Ectodermal cell (in vitro differentiated cells): ENCODE measurements at regions not wholly inside any gene's neighbourhood (a gene's known extent, or its start where the extent isn't known, plus 50 kb on each side); places are given as distances from the start of the nearest gene placed in this dataset.
"Not testable (repeated sequence)": the region's sequence is repeated elsewhere in the genome, so short reads cannot be mapped to it uniquely, and the experiment has no call there.

ENCODE experiments used
- H3K27ac ChIP-seq: 2 replicates; pipeline ENCODE4 v1.7.0; 2013; ENCODE audit warnings: mild to moderate bottlenecking, low read depth, low read length; ENCODE audit not compliant: insufficient read depth, poor library complexity, severe bottlenecking
- H3K27me3 ChIP-seq: 2 replicates; pipeline ENCODE4 v1.7.0; 2013; ENCODE audit warnings: mild to moderate bottlenecking, low read length; ENCODE audit not compliant: insufficient read depth, control insufficient read depth, poor library complexity, severe bottlenecking
- H3K36me3 ChIP-seq: one replicate; pipeline ENCODE4 v1.7.0; 2013; ENCODE audit warnings: low read length; ENCODE audit not compliant: control insufficient read depth, insufficient read depth
- H3K4me1 ChIP-seq: one replicate; pipeline ENCODE4 v1.7.0; 2013; ENCODE audit warnings: low read length; ENCODE audit not compliant: control insufficient read depth, insufficient read depth
- H3K4me3 ChIP-seq: 2 replicates; pipeline ENCODE4 v1.7.0; 2013; ENCODE audit warnings: low read depth, low read length, control low read depth; ENCODE audit not compliant: insufficient read depth
- H3K9me3 ChIP-seq: 2 replicates; pipeline ENCODE4 v1.7.0; 2013; ENCODE audit warnings: mild to moderate bottlenecking, low read length, moderate library complexity; ENCODE audit not compliant: control insufficient read depth
- WGBS, 2 experiments: methylation state at CpG; one replicate each; pipeline ENCODE4 v1.1.7; 2013; ENCODE audit warnings: missing lambda C conversion rate in 2 of 2; 5-methylcytosine and 5-hydroxymethylcytosine counted together

DNA sequence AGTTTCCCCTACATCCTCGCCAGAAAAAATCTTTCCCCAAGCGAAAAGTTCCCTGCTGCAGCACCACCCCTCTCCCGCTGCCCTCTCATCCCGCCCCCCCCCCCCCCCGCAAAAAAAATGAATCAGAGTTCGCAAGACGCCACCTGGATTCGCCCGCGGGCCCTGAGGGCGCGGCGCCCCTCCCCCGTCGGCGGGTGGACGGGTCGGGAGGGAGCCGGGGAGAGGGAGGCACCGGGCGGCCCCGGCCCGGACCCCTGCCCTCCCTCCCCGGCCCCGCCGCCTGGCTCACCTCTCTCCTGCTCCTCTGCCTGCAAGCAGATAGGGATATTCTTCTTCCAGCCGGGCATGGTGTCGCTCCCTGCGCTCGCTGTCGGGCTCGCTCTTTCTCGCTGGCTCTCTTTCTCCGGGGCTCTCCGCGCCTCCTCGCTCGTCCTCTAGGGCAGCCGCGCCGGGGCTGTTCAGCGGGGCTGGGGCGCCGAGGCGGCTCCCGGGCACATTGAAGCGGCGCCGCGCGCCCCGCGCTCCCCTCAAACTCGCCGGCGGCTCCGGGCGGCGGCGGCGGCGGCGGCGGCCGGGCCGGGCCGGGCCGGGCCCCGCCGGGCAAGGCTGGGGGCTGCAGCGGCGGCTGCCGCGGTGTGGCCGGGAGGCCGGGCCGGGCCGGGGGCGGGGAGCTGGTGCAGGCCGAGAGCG lies 200.3 kb upstream of the CAND1 start:
- peaks cover 9% of the 10 kb centered on the region for H3K4me1 ChIP-seq
- no peaks in the 10 kb centered on the region for H3K9me3 ChIP-seq
- peak overlapping the region; percentile 72 for H3K4me3 ChIP-seq
- peaks cover 7% of the 10 kb centered on the region for H3K27me3 ChIP-seq
- WGBS, 2 experiments: 0% methylated on average over 76 to 80 of the region's 81 CpGs
- no peaks in the 10 kb centered on the region for H3K36me3 ChIP-seq
- peak overlapping the region; percentile 51 for H3K27ac ChIP-seq

DNA sequence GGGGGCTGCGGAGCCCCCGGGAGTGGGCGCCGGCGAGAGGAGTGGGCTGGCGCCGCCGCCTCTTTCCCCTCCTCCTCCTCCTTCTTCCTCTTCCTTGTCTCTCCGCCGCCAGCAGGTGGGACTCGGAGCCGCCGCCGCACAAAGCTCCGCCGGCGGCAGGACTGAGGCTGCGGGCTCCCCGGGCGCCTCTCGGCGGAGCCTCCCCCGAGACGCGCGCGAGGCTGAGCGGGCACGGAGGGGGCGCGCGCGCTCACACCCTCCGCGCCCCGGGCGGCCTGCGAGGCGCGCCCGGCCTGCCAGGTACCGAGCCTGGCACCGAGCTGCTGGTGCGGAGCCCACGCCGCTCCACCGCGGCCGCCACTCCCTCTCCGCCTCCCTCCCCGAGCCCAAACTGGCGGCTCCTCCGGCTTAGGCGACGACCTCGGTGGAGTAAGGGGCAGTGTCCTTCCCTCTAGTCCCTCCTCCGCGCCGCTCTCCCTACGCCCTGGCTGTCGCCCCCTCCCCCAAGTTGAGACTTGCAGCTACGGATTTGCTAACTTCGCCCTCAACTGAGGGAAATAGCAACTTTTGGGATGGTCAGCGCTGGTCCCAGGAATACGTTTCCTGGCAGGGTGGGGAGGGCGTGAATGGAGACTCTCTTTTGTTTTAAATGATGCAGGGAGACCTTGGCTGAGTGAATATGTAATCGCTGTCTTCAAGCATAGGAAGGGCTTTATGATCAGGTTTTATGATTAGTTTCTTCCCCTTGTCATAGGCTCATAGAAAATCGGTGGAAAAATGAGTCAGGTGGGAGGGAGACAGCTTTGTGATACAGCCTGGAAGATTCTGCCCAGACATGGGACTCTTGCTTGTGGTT lies 199.5 kb upstream of the CAND1 start:
- H3K4me3 ChIP-seq: peak overlapping the region; percentile 72
- no peaks in the 10 kb centered on the region for H3K9me3 ChIP-seq
- 0% methylated on average over 68 of the region's 68 CpGs for WGBS, 2 experiments
- H3K4me1 ChIP-seq: peaks cover 9% of the 10 kb centered on the region
- peaks cover 7% of the 10 kb centered on the region for H3K27me3 ChIP-seq
- no peak overlapping the region for H3K27ac ChIP-seq
- no peaks in the 10 kb centered on the region for H3K36me3 ChIP-seq

DNA sequence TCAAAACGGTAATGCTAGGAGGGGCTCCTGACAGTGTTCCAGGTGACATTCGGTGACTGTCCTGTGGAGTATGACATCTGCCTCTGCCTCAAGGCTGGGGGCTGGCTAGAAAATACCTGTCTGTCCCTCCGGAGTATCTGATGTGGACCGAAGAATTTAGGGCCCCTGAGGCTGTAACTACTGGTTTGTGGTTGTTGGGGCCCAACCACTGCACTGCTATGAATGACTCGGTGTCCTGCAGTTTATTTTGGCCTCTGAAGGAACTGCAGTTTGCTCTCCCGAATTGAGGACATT lies 198.9 kb upstream of the CAND1 start:
- H3K27me3 ChIP-seq: peaks cover 7% of the 10 kb centered on the region

DNA sequence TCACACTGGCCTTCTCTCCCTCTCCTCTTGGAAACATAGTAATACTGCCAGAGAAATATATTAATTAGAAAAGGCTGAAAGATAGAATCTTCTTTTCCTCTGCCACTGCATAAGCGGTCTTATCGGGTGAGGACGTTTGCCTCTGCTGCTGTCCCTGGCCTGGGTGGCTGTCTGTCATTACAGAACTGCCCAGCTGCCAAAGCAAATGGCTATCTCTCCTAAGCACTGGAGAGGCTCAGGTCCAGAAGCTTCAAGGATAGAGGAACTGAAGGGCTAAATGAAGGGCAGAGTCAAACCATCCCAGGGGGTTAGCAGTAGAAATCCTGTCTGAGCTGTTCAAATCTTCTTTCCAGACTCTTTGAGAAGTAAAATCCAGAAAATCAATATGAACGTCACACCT lies 198.6 kb upstream of the CAND1 start:
- Histone ChIP-seq H3K27me3 (peaks cover 7% of the 10 kb centered on the region), H3K4me1 (peaks cover 9% of the 10 kb centered on the region), H3K9me3 (no peaks in the 10 kb centered on the region), H3K36me3 (no peaks in the 10 kb centered on the region), H3K27ac (no peak overlapping the region), H3K4me3 (no peak overlapping the region)
- WGBS, 2 experiments: 78 to 79% methylated on average over 4 of the region's 4 CpGs

More for the DNA sequence above, 198.9 kb upstream of the CAND1 start:
- H3K36me3 ChIP-seq: no peaks in the 10 kb centered on the region
- H3K27ac ChIP-seq: no peak overlapping the region
- H3K4me3 ChIP-seq: peak overlapping the region; percentile 72
- H3K4me1 ChIP-seq: peaks cover 9% of the 10 kb centered on the region
- no peaks in the 10 kb centered on the region for H3K9me3 ChIP-seq
- WGBS, 2 experiments: 52 to 57% methylated on average over 6 of the region's 6 CpGs

DNA sequence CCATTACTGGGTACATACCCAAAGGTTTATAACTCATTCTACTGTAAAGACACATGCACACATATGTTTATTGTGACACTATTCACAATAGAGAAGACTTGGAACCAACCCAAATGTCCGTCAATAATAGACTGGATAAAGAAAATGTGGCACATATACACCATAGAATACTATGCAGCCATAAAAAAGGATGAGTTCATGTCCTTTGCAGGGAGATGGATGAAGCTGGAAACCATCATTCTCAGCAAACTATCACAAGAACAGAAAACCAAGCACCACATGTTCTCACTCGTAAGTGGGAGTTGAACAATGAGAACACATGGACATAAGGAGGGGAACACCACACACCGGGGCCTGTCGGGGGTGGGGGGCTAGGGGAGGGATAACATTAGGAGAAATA lies 196.9 kb upstream of the CAND1 start:
- not testable (repeated sequence) for H3K36me3 ChIP-seq, H3K27ac ChIP-seq, H3K4me3 ChIP-seq, H3K27me3 ChIP-seq, H3K9me3 ChIP-seq, H3K4me1 ChIP-seq
- 92 to 96% methylated on average over 3 to 4 of the region's 4 CpGs for WGBS, 2 experiments

DNA sequence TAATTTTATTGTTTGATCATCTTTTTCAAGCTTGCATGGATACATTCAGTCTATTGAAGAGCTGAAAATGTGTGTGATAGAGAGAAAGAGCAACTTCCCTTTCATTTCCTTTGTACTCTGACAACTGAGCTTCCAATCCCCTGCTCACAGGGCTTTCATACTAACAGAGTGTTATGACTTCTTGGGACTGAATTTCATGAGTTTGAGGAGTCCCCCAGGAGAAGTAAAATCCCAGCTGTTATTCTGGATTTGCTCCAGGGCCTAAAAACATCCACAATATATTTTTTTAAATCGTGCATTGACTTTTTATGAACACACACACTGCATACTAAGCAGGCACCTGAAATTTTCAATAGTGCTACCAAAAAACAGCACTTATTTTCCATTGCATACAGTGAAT lies 195.8 kb upstream of the CAND1 start:
- WGBS, 2 experiments: 79 to 82% methylated on average over 1 of the region's 1 CpG
- Histone ChIP-seq H3K27ac (no peak overlapping the region), H3K9me3 (no peaks in the 10 kb centered on the region), H3K4me1 (no peaks in the 10 kb centered on the region), H3K4me3 (no peak overlapping the region), H3K27me3 (peaks cover 7% of the 10 kb centered on the region), H3K36me3 (no peaks in the 10 kb centered on the region)

DNA sequence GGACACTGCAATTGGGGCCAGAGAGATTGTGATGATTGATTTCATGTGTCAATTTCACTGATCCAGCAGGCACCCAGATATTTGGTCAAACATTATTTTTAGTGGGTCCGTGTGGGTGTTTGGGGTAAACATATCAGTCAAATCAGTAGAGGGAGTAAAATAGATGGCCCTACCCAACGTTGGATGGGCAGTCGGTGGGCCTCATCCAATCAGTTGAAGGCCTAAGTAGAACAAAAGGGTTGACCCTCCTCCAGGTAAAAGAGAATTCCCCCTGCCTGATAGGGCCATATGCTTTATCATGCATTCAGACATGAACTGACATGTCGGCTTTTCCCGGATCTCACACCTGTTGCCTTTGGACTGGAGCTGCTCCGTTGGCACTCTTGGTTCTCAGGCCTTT lies 195.1 kb upstream of the CAND1 start:
- no peaks in the 10 kb centered on the region for H3K9me3 ChIP-seq
- H3K4me3 ChIP-seq: no peak overlapping the region
- no peak overlapping the region for H3K27ac ChIP-seq
- 95% methylated on average over 6 of the region's 6 CpGs for WGBS, 2 experiments
- no peaks in the 10 kb centered on the region for H3K36me3 ChIP-seq
- no peaks in the 10 kb centered on the region for H3K4me1 ChIP-seq
- peaks cover 7% of the 10 kb centered on the region for H3K27me3 ChIP-seq

DNA sequence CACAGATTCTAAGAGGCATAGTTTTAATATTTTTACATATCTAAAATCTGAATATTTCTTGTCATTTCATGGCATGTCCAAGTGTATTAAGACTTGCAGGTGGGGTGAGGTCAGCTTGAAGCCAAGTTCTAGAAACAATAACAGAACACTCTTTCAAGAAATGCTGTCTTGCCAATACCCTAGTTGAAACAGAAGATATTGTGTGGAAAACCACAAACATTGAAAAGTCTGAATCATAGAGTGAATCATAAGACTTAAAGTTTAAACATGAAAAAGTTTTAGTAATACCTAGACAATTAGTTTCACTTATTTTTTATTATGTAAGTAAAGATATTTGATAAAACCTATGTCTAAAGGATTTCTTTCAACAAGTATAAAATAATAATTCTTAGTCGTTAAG lies 191.5 kb upstream of the CAND1 start:
- H3K9me3 ChIP-seq: no peaks in the 10 kb centered on the region
- no peaks in the 10 kb centered on the region for H3K27me3 ChIP-seq
- H3K4me1 ChIP-seq: no peaks in the 10 kb centered on the region
- no peak overlapping the region for H3K4me3 ChIP-seq
- no peak overlapping the region for H3K27ac ChIP-seq
- WGBS, 2 experiments: 86% methylated on average over 1 of the region's 1 CpG; no CpG with 5 or more reads in 1 of the 2 experiments
- no peaks in the 10 kb centered on the region for H3K36me3 ChIP-seq

DNA sequence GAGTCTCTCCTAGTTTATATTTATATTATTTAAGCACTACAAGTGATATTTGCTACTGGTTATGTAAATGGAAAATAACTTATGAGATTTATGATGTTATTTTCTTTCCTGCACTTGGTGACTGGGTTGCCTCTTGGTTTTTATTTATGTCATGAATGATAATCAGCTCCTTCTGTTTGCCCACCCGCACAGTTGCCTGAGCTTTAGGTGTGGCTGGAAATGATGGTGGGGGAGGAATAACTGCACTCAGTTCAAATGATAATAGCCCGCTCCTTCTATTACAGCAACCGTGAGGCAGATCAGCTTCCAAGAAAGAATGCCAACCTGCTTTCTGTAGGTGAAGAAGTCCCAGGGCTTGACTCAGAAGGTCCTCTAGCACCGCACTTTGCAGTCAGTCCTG lies 190.2 kb upstream of the CAND1 start:
- H3K9me3 ChIP-seq: no peaks in the 10 kb centered on the region
- H3K4me3 ChIP-seq: no peak overlapping the region
- no peak overlapping the region for H3K27ac ChIP-seq
- H3K27me3 ChIP-seq: no peaks in the 10 kb centered on the region
- no peaks in the 10 kb centered on the region for H3K36me3 ChIP-seq
- no peaks in the 10 kb centered on the region for H3K4me1 ChIP-seq
- 81 to 88% methylated on average over 4 of the region's 4 CpGs for WGBS, 2 experiments

DNA sequence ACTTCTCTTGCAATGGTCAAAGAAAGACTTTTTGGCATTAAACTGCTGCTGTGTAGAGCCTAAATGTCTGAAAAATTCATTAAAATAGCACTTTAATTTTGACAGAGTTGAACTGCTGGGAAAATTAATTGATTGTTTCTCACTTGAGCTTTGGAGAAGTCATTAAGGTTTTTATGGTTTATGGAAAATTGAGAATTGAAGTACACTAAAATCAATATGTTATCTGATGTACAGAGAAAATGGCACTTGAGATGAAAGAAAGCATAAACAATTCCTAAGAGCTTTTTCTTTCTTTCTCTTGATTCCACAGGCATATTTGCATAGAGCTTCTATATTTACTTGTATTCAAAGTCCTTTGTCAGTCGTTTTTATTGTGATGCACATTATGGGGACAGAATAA lies 188.5 kb upstream of the CAND1 start:
- WGBS, 2 experiments: no CpG with 5 or more reads among the region's 1 CpG
- no peak overlapping the region for H3K27ac ChIP-seq
- H3K36me3 ChIP-seq: no peaks in the 10 kb centered on the region
- H3K4me3 ChIP-seq: no peak overlapping the region
- no peaks in the 10 kb centered on the region for H3K9me3 ChIP-seq
- H3K4me1 ChIP-seq: no peaks in the 10 kb centered on the region
- no peaks in the 10 kb centered on the region for H3K27me3 ChIP-seq
